ENCODE measurements at regions not wholly inside any gene's neighbourhood (a gene's known extent, or its start where the extent isn't known, plus 50 kb on each side); places are given as distances from the start of the nearest gene placed in this dataset.

- no peak overlapping the region for H3K4me3 ChIP-seq
- H3K9me3 ChIP-seq, result no peaks in the 10 kb centered on the region
- H3K27me3 ChIP-seq, result no peaks in the 10 kb centered on the region
- no peaks in the 10 kb centered on the region for H3K4me1 ChIP-seq
- no peaks in the 10 kb centered on the region for H3K36me3 ChIP-seq
- ATAC-seq (no peak), DNase-seq (no peak)
- no peak overlapping the region for H3K27ac ChIP-seq
- intact Hi-C loops (cut with DNase I), result no loop called here
- no peak for TF ChIP-seq CTCF (IDR thresholded peaks at IDR 0.05)
Observed at GRCh38 chr4:114383721-114384120, 214.9 kb upstream of the UGT8 start.

- intact Hi-C loops (cut with DNase I), result no loop called here
- DNase-seq, result no peak
- TF ChIP-seq CTCF (IDR thresholded peaks at IDR 0.05), result peak; percentile 43
- Histone ChIP-seq H3K9me3 (no peaks in the 10 kb centered on the region), H3K27me3 (peaks cover 4% of the 10 kb centered on the region), H3K27ac (no peak overlapping the region), H3K4me3 (no peak overlapping the region), H3K4me1 (no peaks in the 10 kb centered on the region), H3K36me3 (no peaks in the 10 kb centered on the region)
- ATAC-seq, result no peak
Observed at GRCh38 chr4:114384629-114385028, 214.0 kb upstream of the UGT8 start.

- Histone ChIP-seq H3K36me3 (no peaks in the 10 kb centered on the region), H3K27me3 (peaks cover 4% of the 10 kb centered on the region), H3K27ac (no peak overlapping the region), H3K4me3 (no peak overlapping the region), H3K9me3 (no peaks in the 10 kb centered on the region), H3K4me1 (no peaks in the 10 kb centered on the region)
- no peak for TF ChIP-seq CTCF (IDR thresholded peaks at IDR 0.05)
- intact Hi-C loops (cut with DNase I), result no loop called here
- DNase-seq, result no peak
- ATAC-seq, result no peak
Observed at GRCh38 chr4:114385195-114385985, 213.2 kb upstream of the UGT8 start.

- intact Hi-C loops (cut with DNase I), result no loop called here
- Histone ChIP-seq H3K27me3 (peaks cover 4% of the 10 kb centered on the region), H3K4me1 (no peaks in the 10 kb centered on the region), H3K27ac (no peak overlapping the region), H3K4me3 (no peak overlapping the region), H3K9me3 (no peaks in the 10 kb centered on the region), H3K36me3 (no peaks in the 10 kb centered on the region)
- no peak for DNase-seq
- peak; percentile 37 for ATAC-seq
- peak; percentile 62 for TF ChIP-seq CTCF (IDR thresholded peaks at IDR 0.05)
Observed at GRCh38 chr4:114386637-114387233, 211.9 kb upstream of the UGT8 start.

- H3K4me1 ChIP-seq, result no peaks in the 10 kb centered on the region
- intact Hi-C loops (cut with DNase I), result no loop called here
Observed at GRCh38 chr4:114389070-114389685, 209.4 kb upstream of the UGT8 start.

More at GRCh38 chr4:114389070-114389685, 209.4 kb upstream of the UGT8 start:
- peaks cover 4% of the 10 kb centered on the region for H3K27me3 ChIP-seq
- no peaks in the 10 kb centered on the region for H3K9me3 ChIP-seq
- no peak overlapping the region for H3K27ac ChIP-seq
- DNase-seq (no peak), ATAC-seq (no peak)
- no peak overlapping the region for H3K4me3 ChIP-seq
- H3K36me3 ChIP-seq, result no peaks in the 10 kb centered on the region
- no peak for TF ChIP-seq CTCF (IDR thresholded peaks at IDR 0.05)
